MV-4-11 (cell line): ENCODE measurements at regions not wholly inside any gene's neighbourhood (a gene's known extent, or its start where the extent isn't known, plus 50 kb on each side); places are given as distances from the start of the nearest gene placed in this dataset.

Experiments
- DNase-seq: peaks from one replicate; lab custom pipeline; 2025; lab: John Stamatoyannopoulos, UW

GRCh38 chrX:30950391-30950790 is 61.3 kb upstream of the TAB3 start:
- no peak for DNase-seq

GRCh38 chrX:30949554-30949953 is 60.5 kb upstream of the TAB3 start:
- no peak for DNase-seq

- no peak for DNase-seq
Measured at GRCh38 chrX:30948626-30949025, 59.6 kb upstream of the TAB3 start.

- DNase-seq = no peak
Measured at GRCh38 chrX:30948051-30948450, 59.0 kb upstream of the TAB3 start.

GRCh38 chrX:30943984-30944383 is 54.9 kb upstream of the TAB3 start:
- no peak for DNase-seq

- no peak for DNase-seq
Measured at GRCh38 chrX:30941898-30942297, 52.8 kb upstream of the TAB3 start.

GRCh38 chrX:30939928-30940327 is 50.9 kb upstream of the TAB3 start:
- DNase-seq = no peak
